ENCODE measurements at regions not wholly inside any gene's neighbourhood (a gene's known extent, or its start where the extent isn't known, plus 50 kb on each side); places are given as distances from the start of the nearest gene placed in this dataset.

GRCh38 chr18:57863706-57864105 is 60.6 kb upstream of the ATP8B1 start:
- TF ChIP-seq, protein P1, sequence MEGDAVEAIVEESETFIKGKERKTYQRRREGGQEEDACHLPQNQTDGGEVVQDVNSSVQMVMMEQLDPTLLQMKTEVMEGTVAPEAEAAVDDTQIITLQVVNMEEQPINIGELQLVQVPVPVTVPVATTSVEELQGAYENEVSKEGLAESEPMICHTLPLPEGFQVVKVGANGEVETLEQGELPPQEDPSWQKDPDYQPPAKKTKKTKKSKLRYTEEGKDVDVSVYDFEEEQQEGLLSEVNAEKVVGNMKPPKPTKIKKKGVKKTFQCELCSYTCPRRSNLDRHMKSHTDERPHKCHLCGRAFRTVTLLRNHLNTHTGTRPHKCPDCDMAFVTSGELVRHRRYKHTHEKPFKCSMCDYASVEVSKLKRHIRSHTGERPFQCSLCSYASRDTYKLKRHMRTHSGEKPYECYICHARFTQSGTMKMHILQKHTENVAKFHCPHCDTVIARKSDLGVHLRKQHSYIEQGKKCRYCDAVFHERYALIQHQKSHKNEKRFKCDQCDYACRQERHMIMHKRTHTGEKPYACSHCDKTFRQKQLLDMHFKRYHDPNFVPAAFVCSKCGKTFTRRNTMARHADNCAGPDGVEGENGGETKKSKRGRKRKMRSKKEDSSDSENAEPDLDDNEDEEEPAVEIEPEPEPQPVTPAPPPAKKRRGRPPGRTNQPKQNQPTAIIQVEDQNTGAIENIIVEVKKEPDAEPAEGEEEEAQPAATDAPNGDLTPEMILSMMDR (IDR thresholded peaks at IDR 0.05), result no peak
- no peak for TF ChIP-seq ZFX (IDR thresholded peaks at IDR 0.05; ENCODE audit: borderline replicate concordance)

All from 22Rv1 (cell line).